GM21447 (cell line): ENCODE measurements at regions not wholly inside any gene's neighbourhood (a gene's known extent, or its start where the extent isn't known, plus 50 kb on each side); places are given as distances from the start of the nearest gene placed in this dataset.

Experiments used
- ATAC-seq: cut with Tn5 transposase; IDR thresholded peaks from one replicate; pipeline ENCODE4 v1.9.1; 2021; ENCODE audit not compliant: unreplicated experiment

- no peak for ATAC-seq
These were observed 1365.2 kb upstream of the ADGRL3 start for GRCh38 chr4:59834943-59835342.

DNA sequence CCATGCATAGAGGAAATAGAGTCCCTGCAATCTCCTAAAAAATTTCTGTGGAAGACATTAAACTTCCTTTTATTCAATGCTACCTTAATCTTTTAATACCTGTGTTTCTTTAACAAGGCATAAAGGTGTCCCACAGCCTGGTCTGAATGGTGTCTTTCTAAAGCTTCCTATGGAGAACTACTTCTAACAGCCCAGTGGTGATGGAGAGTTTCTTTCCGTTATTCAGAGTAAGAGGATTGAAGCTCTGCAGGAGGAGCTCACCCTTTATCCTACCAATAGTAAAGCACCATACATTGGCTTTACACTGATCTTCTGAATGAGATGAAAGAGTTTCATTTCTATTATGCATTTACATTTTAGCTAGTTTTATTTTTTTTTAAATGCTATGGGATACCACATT lies 1362.4 kb upstream of the ADGRL3 start:
- ATAC-seq, result no peak

DNA sequence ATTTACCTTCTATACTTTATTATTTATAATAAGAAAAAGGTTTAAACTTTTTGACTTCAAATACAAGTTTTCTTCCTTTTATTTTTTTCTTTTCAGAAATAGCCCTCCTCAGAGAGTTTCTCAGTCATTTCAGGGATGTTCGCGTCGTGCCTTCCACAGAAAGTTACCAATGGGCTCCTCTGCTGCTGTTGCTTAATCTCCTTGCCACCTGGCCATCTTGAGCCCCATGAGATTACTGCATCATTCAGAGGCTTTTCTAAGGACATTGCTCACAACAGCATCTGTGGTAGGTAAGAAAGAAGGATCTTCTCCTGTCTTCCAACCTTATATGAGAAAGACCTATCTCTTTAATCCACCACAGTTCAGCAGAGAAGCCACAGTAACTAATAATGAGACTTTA lies 1361.9 kb upstream of the ADGRL3 start:
- no peak for ATAC-seq

DNA sequence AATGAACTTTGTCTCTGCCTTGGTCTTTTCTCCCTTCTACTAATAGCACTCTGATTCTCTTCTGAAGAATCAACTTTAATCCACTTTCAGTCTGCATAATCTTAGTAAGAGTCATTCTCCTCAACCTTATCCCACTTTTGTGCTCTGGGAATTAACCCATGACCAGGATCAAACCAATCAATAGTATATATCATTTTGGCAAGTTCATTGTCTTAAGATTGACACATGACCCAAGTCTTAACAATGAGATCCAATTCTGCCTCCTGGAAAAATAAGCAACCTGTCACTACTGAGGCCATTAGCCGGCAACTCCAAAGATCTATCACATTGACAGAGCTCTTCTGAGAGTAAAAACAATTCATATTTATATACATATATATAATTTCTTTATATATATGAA lies 1358.4 kb upstream of the ADGRL3 start:
- no peak for ATAC-seq

DNA sequence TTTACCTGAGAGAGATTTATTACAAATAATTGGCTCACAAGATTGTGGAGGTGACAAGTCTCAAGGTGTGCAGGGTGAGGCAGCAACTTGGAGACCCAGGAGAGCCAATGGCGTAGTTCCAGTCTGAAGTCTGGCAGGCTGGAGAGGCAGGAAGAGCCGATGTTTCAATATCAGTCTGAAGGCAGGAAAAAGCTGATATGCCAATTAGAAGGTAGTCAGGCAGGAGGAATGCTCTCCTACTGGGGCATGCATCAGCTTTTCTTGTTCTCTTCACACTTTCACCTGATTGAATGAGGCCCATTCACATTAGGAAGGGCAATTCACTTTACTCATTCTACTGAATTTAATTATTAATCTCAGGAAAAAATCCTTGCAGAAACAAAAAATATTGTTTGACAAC lies 1351.7 kb upstream of the ADGRL3 start:
- ATAC-seq, result no peak

DNA sequence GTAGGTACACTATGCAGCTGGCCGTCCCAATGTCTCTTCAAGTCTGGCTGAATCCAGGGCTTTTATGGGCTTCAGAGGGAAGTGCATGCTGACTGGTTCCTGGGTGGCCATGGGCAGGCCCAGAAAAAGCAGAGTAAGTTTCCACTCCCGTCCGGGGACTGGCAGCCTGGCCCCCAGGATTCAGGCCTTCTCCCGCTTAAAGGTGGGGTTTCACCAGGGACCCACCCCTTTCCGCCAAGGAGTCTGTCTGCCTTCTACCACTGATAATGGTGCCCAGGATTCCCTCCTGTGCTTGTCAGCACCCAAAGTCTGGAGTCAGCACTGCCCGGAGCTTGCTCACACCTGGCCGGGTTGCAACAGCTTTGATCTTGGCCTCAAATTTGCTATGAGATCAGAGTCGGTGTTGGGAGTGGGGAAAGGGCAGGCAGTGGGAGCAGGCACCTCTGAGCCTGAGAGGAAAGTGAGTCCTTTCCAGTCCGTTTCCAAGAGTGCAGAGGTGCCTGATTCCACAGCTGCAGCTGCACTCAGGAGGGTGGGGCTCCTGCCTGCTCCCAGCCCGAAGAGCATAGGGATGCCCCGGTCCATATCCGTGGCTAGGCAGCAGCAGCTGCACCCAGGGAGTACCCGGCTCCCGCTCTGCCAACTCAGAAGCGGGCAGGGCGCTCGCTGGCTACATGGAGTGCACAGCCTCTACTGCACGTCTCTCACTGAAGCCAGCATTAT lies 1344.3 kb upstream of the ADGRL3 start:
- ATAC-seq, result no peak

DNA sequence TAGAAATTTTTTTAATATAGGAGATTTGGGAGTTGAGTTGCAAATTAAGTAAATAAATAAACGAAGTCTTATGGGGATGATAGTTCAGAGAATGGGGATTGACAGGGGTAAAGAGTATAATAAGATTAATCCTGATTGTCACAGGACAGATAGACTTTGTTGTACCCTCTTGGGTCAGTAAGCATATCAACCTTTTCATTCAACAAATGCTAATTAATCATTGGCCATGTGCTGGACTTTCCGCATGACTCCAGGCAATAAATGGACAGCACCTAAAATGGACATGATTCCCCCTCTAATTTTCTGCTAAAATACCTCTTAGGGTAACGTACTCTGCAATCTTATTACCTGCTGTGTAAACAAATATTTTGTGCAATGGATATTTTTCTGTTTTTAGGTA lies 1331.1 kb upstream of the ADGRL3 start:
- ATAC-seq, result no peak

DNA sequence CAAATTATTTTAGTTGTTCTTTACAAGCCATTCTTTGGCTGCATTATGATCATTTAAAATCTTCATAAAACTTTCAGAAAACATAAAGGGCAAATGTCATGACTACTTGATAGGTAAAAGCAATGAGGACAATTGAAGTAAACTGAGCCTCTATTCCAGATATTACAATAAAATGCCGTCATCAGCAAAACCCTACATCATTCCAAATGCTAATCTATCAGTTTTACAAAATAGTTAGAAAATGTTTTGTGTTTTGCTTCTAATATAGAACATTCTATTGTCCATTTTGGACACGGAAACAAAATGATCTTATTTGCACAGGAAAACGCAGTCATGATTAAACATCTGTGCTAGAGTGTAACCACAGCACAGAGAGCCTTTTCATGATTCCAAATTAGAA lies 1330.6 kb upstream of the ADGRL3 start:
- ATAC-seq, result no peak

DNA sequence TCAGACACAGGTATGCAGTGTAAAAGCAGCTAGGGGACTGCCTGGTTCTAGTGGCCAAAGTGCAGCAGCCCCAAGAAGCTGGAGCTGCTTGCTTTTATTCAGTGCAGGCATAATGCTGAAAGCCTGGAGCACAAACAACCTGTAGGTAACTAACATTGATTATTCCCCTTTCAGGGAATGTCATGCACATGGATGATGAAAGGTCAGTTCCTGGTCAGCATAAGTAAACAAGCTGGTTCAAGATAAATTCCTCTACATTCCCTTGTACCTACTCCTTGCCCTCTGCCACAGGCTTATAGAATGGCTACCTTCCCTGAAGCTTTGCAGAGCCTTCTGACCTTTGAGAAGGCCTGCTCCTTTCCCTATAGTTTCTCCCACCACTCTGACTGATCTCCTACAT lies 1318.5 kb upstream of the ADGRL3 start:
- ATAC-seq, result no peak

- ATAC-seq, result no peak
These were observed 1295.8 kb upstream of the ADGRL3 start for GRCh38 chr4:59904331-59904730.

GRCh38 chr4:59920416-59920815 lies 1279.7 kb upstream of the ADGRL3 start:
- no peak for ATAC-seq

GRCh38 chr4:59925290-59925689 lies 1274.8 kb upstream of the ADGRL3 start:
- ATAC-seq, result no peak

DNA sequence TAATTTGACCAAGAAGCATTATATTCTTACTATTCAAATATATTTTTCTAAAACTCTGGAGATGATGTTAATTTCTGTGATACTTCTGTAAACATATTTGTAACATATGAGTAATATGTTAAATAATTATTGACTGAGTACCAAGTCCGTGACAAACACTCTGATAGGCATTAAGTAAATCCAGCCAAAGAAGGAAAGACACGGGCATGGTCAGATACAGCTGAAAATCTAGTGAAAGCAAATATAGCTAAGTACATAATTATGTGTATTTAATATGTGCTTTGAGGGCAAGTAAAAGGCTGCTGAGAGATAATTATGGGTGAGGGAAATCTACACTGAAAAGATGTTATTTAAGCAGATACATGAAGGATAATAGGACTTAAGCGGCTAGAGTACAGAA lies 1263.6 kb upstream of the ADGRL3 start:
- no peak for ATAC-seq

- no peak for ATAC-seq
These were observed 1262.0 kb upstream of the ADGRL3 start for GRCh38 chr4:59938166-59938565.

DNA sequence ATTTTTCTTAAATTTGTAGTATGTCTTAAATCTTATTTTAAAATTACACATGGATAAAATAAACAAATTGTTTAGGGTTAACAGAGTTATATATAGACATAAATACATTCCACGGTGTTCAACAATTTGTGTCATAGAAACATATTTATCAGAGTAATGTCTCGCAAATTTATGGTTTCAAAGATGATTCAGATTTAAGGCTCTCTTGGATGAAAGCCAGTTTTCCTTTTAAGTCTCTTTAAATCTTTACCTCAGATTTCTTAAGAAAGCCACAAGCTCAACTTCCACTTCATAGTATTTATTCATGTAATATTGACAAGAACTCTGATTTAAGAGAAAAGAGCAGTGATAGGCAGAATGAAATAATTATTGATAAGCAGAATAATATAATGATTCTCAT lies 1254.8 kb upstream of the ADGRL3 start:
- ATAC-seq, result no peak

- no peak for ATAC-seq
These were observed 1254.4 kb upstream of the ADGRL3 start for GRCh38 chr4:59945716-59946115.

DNA sequence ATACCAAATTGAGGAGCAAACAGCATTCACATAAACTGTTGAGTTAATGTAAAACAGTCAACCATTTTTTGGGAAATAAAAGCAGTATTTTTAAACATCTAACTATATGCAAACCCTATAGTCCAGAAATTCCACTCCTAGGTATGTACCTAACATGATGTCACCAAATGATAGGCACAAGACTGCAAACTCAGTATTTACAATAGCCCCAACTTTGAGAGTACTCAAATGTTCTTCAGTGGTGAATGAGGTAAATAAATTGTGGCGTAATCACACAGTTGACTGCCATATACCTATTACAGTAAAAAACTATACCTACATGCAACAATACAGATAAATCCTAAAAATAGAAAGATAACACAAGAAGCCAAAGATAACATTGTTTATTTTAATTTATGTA lies 1243.8 kb upstream of the ADGRL3 start:
- ATAC-seq, result no peak

GRCh38 chr4:59960143-59960542 lies 1240.0 kb upstream of the ADGRL3 start:
- no peak for ATAC-seq

DNA sequence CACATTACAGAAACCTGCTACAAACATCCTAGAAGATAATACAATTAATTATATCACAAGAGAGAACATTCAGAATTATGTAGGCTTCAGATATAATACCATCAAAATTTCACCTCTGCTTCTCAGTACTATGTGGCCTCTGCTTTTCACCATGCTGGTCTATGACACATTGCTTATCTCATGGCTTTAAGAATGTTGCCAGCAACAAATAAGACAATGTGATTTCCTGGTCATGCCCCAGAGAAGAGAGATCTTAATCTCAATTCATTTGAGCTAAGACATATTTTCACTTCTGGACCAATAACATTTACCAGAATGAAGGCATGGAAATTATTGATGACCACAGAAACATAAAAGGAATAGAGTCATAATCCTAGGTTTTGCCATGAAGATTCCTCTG lies 1233.4 kb upstream of the ADGRL3 start:
- ATAC-seq, result no peak

- no peak for ATAC-seq
These were observed 1231.3 kb upstream of the ADGRL3 start for GRCh38 chr4:59968796-59969195.

- no peak for ATAC-seq
These were observed 1230.2 kb upstream of the ADGRL3 start for GRCh38 chr4:59969909-59970308.

GRCh38 chr4:59971952-59972351 lies 1228.2 kb upstream of the ADGRL3 start:
- ATAC-seq, result no peak

GRCh38 chr4:59973492-59973891 lies 1226.6 kb upstream of the ADGRL3 start:
- no peak for ATAC-seq
